A673 (cell line): ENCODE measurements at regions not wholly inside any gene's neighbourhood (a gene's known extent, or its start where the extent isn't known, plus 50 kb on each side); places are given as distances from the start of the nearest gene placed in this dataset.

Experiments used
- BruUV-seq: library from RNA; stranded (reverse); fragments of 400-500 nt; replicated peaks from 2 replicates; lab custom pipeline; 2021; lab: Mats Ljungman, UMichigan
- CTCF ChIA-PET: fragments of 300-600 bp; sonication (Branson Sonifier 250); formaldehyde crosslinking; loops from one replicate; lab custom pipeline; 2022; ENCODE audit warnings: antibody characterized with exemption; lab: Charles Lee
- POLR2A ChIA-PET: fragments of 300-600 bp; sonication (Branson Sonifier 250); formaldehyde crosslinking; loops from one replicate; lab custom pipeline; 2022; ENCODE audit warnings: antibody characterized with exemption; ENCODE audit not compliant: low non-redundant PET; lab: Charles Lee
- DNase-seq: peaks from one replicate; pipeline ENCODE4 v3.0.0-alpha.2; 2015; ENCODE audit warnings: low spot score
- H3K27ac ChIP-seq: fragments of 200-600 bp; sonication (generic); 2 replicates; pipeline ENCODE4 v1.5.1; 2016; ENCODE audit warnings: mixed run types, low read depth, mild to moderate bottlenecking, mixed read lengths, antibody characterized with exemption, low read length; ENCODE audit not compliant: poor library complexity, severe bottlenecking
- H3K27me3 ChIP-seq: fragments of 200-600 bp; sonication (generic); replicated peaks from 2 replicates; pipeline ENCODE4 v1.6.1; 2017; ENCODE audit warnings: mixed run types, low read depth, mild to moderate bottlenecking, mixed read lengths, antibody characterized with exemption, low read length; ENCODE audit not compliant: insufficient read depth, poor library complexity
- H3K36me3 ChIP-seq: fragments of 200-600 bp; sonication (generic); 2 replicates; pipeline ENCODE4 v1.6.1; 2016; ENCODE audit warnings: mixed run types, mild to moderate bottlenecking, mixed read lengths, antibody characterized with exemption, low read length; ENCODE audit not compliant: insufficient read depth, poor library complexity, severe bottlenecking
- H3K4me1 ChIP-seq: fragments of 200-600 bp; sonication (generic); 2 replicates; pipeline ENCODE4 v1.6.1; 2017; ENCODE audit warnings: mixed run types, mild to moderate bottlenecking, mixed read lengths, antibody characterized with exemption, low read length; ENCODE audit not compliant: insufficient read depth, poor library complexity, severe bottlenecking
- H3K4me3 ChIP-seq: fragments of 200-600 bp; sonication (generic); 2 replicates; pipeline ENCODE4 v1.5.1; 2016; ENCODE audit warnings: low read depth, mixed run types, mild to moderate bottlenecking, mixed read lengths, low read length; ENCODE audit not compliant: poor library complexity, severe bottlenecking
- H3K9me3 ChIP-seq: fragments of 200-600 bp; sonication (generic); 2 replicates; pipeline ENCODE4 v1.6.1; 2016; ENCODE audit warnings: mixed run types, low read depth, mild to moderate bottlenecking, mixed read lengths, antibody characterized with exemption, low read length; ENCODE audit not compliant: poor library complexity, severe bottlenecking
- CTCF ChIP-seq: fragments of 300-800, 200-600 bp; sonication (generic); conservative IDR thresholded peaks from 2 replicates; pipeline ENCODE4 v1.5.1; 2017; ENCODE audit warnings: low read depth, mild to moderate bottlenecking, antibody characterized with exemption, low read length, moderate library complexity, mixed read lengths
- EZH2 ChIP-seq: fragments of 200-600 bp; sonication (generic); IDR thresholded peaks from 2 replicates; pipeline ENCODE4 v1.6.1; 2017; ENCODE audit warnings: borderline replicate concordance, low read depth, mild to moderate bottlenecking, mixed read lengths, antibody characterized with exemption, low read length; ENCODE audit not compliant: poor library complexity, severe bottlenecking
- intact Hi-C: fragments of 100-400 bp; cut with micrococcal nuclease; formaldehyde crosslinking; loops from one replicate; pipeline ENCODE4 v1.10.0; 2022; ENCODE audit not compliant: unreplicated experiment

- peak; percentile 3 for DNase-seq
- BruUV-seq: no TSS peak
- ChIA-PET CTCF (no interaction called here), POLR2A (no interaction called here)
- Histone ChIP-seq H3K27ac (no peak overlapping the region), H3K36me3 (no peaks in the 10 kb centered on the region), H3K27me3 (no peaks in the 10 kb centered on the region), H3K9me3 (no peaks in the 10 kb centered on the region), H3K4me1 (no peaks in the 10 kb centered on the region), H3K4me3 (no peak overlapping the region)
- no peak for TF ChIP-seq EZH2
- no peak for TF ChIP-seq CTCF
- intact Hi-C loops: no loop called here
These were observed 899.8 kb downstream of the ROBO2 start for GRCh38 chr3:77939726-77940125.

DNA sequence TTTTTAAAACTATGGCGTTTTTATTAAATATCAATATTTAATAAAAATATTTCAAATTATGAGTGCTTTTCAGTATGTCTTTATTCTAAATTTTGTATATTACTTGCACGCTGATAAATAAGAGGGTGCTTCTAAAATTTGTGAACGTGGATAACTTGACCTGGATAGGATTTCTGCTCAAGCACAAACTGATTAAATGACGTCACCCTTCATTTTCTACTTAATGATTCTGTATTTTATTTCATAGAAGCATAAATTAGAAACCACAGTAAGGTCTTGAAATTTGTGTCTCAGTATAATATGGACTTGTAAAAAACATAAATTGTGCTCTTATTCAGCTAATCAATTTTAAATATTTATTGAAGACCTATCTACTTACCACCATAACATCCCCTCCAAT, 903.7 kb downstream of the ROBO2 start:
- CTCF ChIA-PET: no interaction called here

DNA sequence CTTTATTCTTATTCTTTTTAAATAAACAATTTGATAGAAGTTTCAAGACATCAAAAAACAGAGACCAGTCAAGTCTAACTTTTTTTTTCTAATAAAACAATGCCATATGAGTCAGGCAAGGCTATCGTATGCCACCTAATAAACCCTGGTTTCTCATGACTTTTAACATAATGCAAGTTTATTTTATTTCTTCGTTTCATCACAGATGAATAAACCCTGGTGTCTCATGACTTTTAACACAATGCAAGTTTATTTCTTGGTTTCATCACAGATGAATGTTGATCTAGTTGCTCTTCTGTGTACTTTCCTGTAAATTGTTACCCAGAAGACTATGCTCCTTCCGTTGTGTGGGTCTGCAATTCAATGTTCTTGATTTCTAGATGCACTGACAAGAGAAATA, 905.4 kb downstream of the ROBO2 start:
- H3K4me1 ChIP-seq: no peaks in the 10 kb centered on the region
- CTCF ChIA-PET: no interaction called here
- intact Hi-C loops: no loop called here

More for the DNA sequence above, 903.7 kb downstream of the ROBO2 start:
- no TSS peak for BruUV-seq
- H3K4me3 ChIP-seq: no peak overlapping the region
- no peaks in the 10 kb centered on the region for H3K9me3 ChIP-seq
- TF ChIP-seq CTCF (no peak), EZH2 (no peak)
- POLR2A ChIA-PET: no interaction called here
- DNase-seq: no peak
- H3K27me3 ChIP-seq: no peaks in the 10 kb centered on the region
- intact Hi-C loops: no loop called here
- no peaks in the 10 kb centered on the region for H3K36me3 ChIP-seq
- no peak overlapping the region for H3K27ac ChIP-seq
- H3K4me1 ChIP-seq: no peaks in the 10 kb centered on the region

More for the DNA sequence above, 905.4 kb downstream of the ROBO2 start:
- no peak overlapping the region for H3K4me3 ChIP-seq
- H3K27ac ChIP-seq: no peak overlapping the region
- DNase-seq: no peak
- H3K9me3 ChIP-seq: no peaks in the 10 kb centered on the region
- H3K36me3 ChIP-seq: no peaks in the 10 kb centered on the region
- POLR2A ChIA-PET: no interaction called here
- no peak for TF ChIP-seq CTCF
- no peak for TF ChIP-seq EZH2
- BruUV-seq: no TSS peak
- H3K27me3 ChIP-seq: no peaks in the 10 kb centered on the region
